Pulmonary artery endothelial cell (primary cell): ENCODE measurements at regions not wholly inside any gene's neighbourhood (a gene's known extent, or its start where the extent isn't known, plus 50 kb on each side); places are given as distances from the start of the nearest gene placed in this dataset.
"Not testable (repeated sequence)": the region's sequence is repeated elsewhere in the genome, so short reads cannot be mapped to it uniquely, and the experiment has no call there.

Source experiments
- DNase-seq: peaks from one replicate; pipeline ENCODE4 v3.0.0-alpha.2; 2011; ENCODE audit warnings: low read depth, low spot score

GRCh38 chr12:126985663-126986062 lies 1281.3 kb upstream of the TMEM132C start:
- DNase-seq, result not testable (repeated sequence)

GRCh38 chr12:126989532-126989931 lies 1277.4 kb upstream of the TMEM132C start:
- no peak for DNase-seq

- no peak for DNase-seq
Measured at GRCh38 chr12:126993898-126994297, 1273.1 kb upstream of the TMEM132C start.

- no peak for DNase-seq
Measured at GRCh38 chr12:126994599-126994998, 1272.4 kb upstream of the TMEM132C start.

- DNase-seq, result no peak
Measured at GRCh38 chr12:126998031-126998430, 1268.9 kb upstream of the TMEM132C start.

GRCh38 chr12:126998747-126999285 lies 1268.2 kb upstream of the TMEM132C start:
- no peak for DNase-seq

- no peak for DNase-seq
Measured at GRCh38 chr12:126999352-126999751, 1267.6 kb upstream of the TMEM132C start.

- DNase-seq, result no peak
Measured at GRCh38 chr12:127005406-127005805, 1261.6 kb upstream of the TMEM132C start.

GRCh38 chr12:127006972-127007371 lies 1260.0 kb upstream of the TMEM132C start:
- DNase-seq, result no peak

- DNase-seq, result no peak
Measured at GRCh38 chr12:127008755-127009403, 1258.1 kb upstream of the TMEM132C start.

- DNase-seq, result no peak
Measured at GRCh38 chr12:127012109-127012508, 1254.9 kb upstream of the TMEM132C start.

- no peak for DNase-seq
Measured at GRCh38 chr12:127013197-127013596, 1253.8 kb upstream of the TMEM132C start.

GRCh38 chr12:127014079-127014478 lies 1252.9 kb upstream of the TMEM132C start:
- no peak for DNase-seq

GRCh38 chr12:127024791-127025190 lies 1242.2 kb upstream of the TMEM132C start:
- DNase-seq, result no peak

GRCh38 chr12:127025545-127025944 lies 1241.4 kb upstream of the TMEM132C start:
- no peak for DNase-seq

GRCh38 chr12:127035011-127035879 lies 1231.7 kb upstream of the TMEM132C start:
- no peak for DNase-seq

- no peak for DNase-seq
Measured at GRCh38 chr12:127038152-127038551, 1228.8 kb upstream of the TMEM132C start.

- DNase-seq, result no peak
Measured at GRCh38 chr12:127038761-127039160, 1228.2 kb upstream of the TMEM132C start.

- DNase-seq, result no peak
Measured at GRCh38 chr12:127041985-127042625, 1224.9 kb upstream of the TMEM132C start.

- DNase-seq, result no peak
Measured at GRCh38 chr12:127043731-127044130, 1223.2 kb upstream of the TMEM132C start.

GRCh38 chr12:127044836-127045235 lies 1222.1 kb upstream of the TMEM132C start:
- DNase-seq, result no peak

- no peak for DNase-seq
Measured at GRCh38 chr12:127046467-127046866, 1220.5 kb upstream of the TMEM132C start.
